NCI-H748 treated with DMSO at 0.1 percent for 48 hours (cell line): ENCODE measurements at regions not wholly inside any gene's neighbourhood (a gene's known extent, or its start where the extent isn't known, plus 50 kb on each side); places are given as distances from the start of the nearest gene placed in this dataset.
"Not testable (repeated sequence)": the region's sequence is repeated elsewhere in the genome, so short reads cannot be mapped to it uniquely, and the experiment has no call there.

ENCODE experiments used
- DNase-seq: peaks from one replicate; lab custom pipeline; 2025; lab: John Stamatoyannopoulos, UW

DNA sequence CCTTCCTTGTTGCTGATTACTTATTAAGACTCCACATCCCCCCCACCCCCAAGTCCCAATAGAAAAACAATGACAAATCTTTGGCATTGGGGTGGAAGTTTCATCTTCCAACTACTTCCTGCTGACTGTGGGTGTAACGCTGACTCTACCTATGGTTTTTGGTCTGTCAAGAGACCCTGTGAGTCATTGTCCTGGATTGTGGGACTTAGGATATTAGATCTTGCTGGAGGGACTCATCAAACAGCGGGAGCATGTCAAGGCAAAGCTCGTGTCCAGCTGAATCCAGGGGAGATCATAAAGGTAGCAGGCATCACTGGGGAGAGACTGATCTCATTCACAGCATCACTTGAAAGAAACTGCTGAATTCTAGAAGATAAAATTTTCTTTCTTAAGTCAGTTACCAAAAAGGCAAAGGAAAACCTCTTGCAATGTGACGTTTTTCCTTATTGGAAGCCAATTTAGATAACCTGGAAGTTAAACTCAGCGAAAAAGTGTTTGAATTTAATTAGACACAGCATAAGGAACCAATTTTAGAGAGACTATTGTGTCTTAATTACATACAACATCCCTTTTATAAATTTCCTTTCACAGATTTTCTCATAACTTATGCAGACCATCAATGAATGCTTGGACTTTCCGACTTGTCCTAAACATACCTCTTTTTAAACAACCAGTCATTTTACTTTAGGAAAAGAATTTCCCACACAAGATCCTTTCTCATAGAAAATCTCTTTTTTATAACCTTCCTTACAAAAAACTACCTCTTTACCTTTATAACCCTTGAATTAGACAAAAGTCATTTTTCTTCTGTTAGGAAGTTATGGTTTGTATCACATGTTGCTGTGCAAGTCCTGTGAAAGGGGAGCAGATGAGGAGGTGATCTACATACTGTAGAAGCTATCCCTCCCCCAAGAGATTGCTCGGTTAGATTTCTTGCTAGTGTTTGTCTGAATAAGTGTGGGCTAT lies 94.6 kb upstream of the SCAF11 start:
- no peak for DNase-seq

DNA sequence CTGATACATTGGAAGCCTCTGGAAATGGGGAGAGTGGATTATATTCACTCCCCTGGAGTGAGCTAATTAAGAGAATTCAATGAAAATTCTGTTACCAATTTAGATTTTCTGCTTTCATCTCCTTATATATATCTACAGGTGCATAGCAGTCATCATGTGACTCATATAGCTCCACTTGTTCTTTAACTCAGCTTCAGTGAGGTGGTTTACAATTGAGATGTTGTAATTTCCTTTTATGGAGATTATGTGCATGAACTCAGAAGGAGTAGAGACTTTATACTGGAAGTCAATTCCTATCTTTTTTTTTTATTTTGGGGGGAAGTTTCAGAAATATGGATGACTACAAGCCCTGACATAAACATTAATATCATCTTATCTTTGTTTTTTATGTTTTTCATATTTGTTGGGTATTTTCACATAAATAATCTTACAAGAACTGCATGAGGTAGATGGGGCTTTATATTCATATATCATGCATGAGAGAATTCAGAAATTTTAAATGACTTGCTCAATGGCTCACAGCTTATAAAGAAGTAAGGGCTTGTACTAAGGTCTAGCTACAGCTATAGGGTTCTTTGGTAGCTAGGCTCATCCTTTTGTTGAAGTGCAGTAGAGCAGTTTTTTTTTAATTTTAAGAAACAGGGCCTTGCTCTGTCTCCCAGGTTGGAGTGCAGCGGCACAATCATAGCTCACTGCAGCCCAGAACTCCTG lies 92.3 kb upstream of the SCAF11 start:
- no peak for DNase-seq

DNA sequence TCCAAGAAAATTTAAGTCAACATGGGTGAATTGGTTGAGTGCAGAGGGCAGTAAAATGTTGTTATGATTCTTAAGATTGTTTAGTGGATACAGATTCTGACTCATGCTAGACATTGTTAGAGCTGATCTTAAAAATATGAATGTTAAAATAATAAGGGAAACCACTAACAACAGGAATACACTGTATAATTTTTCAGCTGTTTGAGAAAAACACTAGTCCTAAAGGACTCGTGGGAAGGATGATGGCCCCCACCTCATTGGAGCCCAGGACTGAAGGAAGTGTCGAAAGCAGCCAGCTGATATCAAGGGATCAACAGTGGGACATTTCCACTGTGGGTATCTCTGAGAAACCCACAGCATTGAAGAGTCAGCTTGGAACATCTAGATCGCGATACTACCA lies 82.9 kb upstream of the SCAF11 start:
- DNase-seq: no peak

DNA sequence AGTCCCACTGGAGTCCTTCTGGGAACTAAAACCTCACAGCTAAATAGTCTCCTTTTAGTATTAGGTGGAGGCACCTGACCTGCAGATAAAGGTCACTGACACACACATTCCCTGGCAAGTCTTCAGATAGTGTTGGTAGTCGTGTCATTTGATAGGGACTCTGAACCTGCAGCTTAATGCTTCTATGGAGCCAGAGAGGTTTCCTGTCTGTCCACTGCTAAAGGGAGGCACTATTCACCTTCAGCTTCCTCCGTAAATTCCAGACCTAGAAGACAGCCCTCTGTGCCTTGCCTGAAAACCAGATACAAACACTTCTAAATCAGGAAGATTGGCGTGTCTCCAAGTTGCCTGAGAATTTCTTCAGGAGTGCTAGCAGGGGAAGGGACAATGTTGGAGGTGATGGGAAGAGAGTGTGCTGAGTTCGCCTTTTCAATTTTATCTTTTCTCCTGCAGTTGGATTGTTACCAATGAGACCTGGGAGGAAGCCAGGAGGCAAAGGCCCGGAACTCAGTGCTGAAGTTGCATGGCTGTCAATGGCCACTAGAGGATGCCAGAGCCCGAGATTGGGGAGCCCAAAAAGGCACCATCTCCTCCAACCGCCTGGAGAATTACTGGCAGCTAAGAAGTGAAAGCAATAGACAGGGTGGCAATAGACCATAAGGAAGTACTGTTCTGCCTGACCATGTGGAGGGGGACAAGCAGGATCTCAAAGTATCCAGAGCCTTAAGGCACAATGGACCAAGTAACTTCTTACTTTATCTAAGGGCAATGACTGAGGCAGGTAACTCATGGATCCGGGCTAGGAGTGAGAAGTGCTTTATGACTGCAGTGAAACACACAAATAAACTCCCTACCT lies 81.6 kb upstream of the SCAF11 start:
- peak; percentile 42 for DNase-seq

DNA sequence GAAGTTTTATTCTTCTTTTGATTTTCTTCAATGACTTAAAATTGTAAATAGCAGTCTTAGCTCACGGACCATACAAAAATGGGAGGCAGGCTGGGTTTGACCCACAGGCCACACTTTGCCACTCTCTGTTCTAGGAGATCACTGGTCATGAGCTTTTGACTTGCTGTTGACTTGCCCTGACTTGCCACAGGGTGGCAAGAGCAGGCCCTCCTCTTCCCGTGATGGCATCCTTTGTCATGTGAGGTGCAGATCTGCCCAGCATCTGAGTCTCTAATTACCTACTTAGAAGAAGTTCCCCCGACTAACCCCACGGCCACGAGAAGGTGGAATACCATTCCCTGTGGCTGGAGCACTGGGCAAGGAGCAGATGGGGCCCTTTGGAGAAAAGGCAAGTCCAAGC lies 81.0 kb upstream of the SCAF11 start:
- DNase-seq: no peak

DNA sequence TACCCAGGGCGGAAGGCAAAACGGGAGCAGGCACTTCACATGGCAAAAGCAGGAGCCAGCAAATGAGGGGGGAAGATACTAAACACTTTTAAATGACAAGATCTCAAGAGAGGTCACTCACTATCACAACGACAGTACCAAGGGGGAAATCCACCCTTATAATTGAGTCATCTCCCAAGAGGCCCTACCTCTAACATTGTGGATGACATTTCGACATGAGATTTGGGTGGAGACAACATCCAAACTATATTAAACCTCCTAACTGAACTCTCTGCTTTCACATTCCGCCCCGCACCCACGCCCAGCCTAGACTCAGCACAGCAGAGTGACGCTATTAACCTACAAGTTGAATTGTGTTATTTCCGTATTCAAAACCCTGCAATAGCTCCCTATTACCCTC lies 76.7 kb upstream of the SCAF11 start:
- DNase-seq: no peak

DNA sequence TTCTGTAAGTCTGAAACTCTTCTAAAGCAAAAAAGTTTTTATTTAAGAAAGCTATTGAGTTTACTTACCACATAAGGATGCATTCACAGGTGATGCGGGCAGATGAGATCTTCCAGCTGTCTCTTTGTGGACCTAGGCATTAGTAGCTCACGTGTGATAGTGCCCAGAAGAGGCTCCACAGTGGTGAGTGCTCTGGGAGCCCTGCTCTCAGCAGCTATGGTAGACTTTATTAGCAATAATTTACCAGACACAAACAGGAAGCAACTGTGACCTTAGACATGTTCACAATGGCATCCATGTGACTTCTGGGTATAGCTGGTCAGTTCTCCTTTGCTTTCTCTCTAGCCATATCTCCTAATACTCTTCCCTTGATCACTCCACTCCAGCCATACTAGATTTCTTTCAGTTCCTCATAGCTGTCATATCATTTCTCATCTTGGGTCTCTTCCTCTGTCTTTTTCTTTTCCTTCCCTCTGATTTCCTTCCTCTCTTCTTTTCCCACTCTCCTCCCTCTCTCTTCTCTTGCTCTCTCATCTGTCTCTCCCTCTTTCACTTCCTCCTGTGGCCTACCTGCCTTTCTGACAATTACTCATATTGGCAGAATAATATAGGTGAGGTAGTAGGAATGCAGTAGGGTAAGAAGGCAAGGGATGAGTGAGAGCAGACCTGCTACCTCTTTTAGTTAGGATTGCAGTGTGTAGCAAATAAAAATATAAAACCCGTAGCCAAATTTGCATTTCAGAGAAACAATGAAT lies 75.2 kb upstream of the SCAF11 start:
- DNase-seq: no peak

DNA sequence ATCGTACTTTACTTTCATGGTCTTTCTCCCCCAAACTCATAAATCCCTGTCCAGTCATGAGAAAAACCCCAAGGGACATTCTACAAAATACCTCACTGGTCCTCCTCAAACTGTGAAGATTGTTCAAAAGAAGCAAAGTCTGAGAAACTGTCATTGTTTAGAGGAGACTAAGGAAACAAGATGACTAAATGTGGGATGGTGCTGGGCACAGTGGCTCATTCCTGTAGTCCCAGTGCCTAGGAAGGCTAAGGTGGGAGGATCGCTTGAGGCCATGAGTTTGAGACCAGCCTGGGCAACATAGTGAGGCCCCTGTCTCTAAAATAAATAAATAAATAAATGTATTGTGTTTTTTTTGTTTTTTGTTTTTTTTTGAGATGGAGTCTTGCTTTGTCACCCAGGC lies 74.2 kb upstream of the SCAF11 start:
- no peak for DNase-seq

DNA sequence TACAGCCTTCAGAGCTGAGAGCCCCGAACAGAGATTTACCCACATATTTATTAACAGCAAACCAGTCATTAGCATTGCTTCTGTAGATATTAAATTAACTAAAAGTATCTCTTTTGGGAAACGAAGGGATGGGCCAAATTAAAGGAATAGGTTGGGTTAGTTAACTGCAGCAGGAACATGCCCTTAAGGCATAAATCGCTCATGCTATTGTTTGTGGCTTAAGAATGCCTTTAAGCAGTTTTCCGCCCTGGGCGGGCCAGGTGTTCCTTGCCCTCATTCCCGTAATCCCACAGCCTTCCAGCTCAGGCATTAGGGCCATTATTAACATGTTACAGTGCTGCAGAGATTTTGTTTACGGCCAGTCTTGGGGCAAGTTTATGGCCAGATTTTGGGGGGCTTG lies 68.3 kb upstream of the SCAF11 start:
- not testable (repeated sequence) for DNase-seq

DNA sequence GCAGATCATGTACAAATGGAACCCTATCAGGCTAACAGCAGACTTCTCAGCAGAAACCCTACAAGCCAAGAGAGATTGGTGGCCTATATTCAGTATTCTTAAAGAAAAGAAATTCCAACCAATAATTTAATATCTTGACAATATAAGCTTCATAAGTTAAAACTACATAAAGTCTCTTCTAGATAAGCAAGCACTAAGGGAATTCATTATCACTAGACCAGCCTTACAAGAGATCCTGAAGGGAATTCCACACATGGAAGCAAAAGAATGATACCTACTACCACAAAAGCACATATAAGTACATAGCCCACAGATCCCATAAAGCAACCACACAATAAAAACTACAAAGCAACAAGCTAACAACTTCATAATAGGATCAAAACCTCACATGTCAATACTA lies 60.4 kb upstream of the SCAF11 start:
- DNase-seq: no peak

DNA sequence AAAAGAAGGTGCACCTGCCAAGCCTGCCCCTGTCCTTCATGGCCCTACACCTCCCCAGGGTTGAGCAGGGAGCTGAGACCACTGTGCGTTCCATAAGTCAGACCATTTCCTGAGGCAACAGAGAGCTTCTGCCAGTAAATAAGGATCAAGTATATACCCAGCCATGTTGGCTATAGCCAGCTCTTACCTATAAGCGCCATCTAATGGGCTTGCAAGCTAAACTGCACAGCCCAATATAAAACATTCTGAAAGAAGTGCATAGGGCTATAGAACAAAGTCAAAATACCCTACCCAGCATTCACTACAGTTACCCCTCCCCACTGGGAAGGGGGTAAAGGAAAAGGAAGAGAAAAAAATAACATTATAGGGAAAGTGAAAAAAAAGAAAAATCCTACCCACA lies 59.3 kb upstream of the SCAF11 start:
- no peak for DNase-seq

DNA sequence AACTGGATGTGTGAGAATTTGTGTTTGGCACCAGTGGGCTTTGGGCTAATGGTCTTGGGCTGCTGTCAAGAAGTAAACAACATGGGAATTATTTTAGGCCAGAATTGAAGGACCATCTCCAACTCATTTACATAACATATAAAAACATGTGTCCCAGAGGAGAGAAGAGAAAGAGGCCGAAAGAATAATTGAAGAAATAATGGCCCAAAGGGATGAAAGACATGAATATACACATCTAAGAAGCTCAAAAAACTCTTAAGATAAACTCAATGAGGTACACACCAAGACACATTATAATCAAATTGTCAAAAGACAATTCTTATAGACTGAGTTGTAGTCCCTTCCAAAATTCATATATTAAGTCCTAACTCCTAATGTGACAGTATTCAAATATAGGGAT lies 56.1 kb upstream of the SCAF11 start:
- DNase-seq: no peak

DNA sequence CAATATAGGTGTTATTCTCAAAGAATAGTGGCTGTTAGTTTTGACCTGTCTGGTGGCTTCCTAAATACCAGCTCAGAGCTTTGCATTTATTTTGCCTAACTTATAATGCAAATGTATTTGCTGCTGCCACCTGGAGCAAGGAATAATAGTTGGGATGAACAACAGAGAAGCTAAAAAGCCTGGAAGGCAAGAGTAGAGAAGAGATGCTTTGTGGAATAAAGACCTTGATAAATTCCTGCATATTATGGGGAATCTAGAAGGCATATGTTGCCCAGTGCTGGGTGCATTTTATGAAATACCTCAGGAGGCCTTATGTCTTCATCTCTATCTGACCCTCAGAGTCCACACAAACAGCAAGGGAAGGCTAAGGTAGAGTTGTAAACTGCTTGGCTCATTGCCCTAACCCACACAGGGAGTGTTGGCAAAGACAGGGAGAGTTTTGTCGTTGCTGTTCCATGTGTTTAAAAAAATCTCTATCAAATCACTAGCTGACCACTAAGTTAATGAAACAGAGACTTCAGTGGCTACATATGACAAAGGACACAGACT lies 53.7 kb upstream of the SCAF11 start:
- DNase-seq: no peak
